Neural progenitor cell (in vitro differentiated cells): ENCODE measurements at regions not wholly inside any gene's neighbourhood (a gene's known extent, or its start where the extent isn't known, plus 50 kb on each side); places are given as distances from the start of the nearest gene placed in this dataset.

ENCODE experiments used
- DNase-seq: peaks from one replicate; pipeline ENCODE4 v3.0.0-alpha.2; 2016; ENCODE audit warnings: low spot score
- H2AFZ ChIP-seq: fragments of 200-600 bp; sonication (generic); replicated peaks from 2 replicates; pipeline ENCODE4 v1.6.1; 2016; ENCODE audit warnings: antibody characterized with exemption
- H3F3A ChIP-seq: fragments of 200-600 bp; sonication (generic); 2 replicates; pipeline ENCODE4 v1.6.1; 2016; ENCODE audit warnings: antibody characterized with exemption, low read depth
- H3K27ac ChIP-seq: fragments of 200-600 bp; sonication (generic); 2 replicates; pipeline ENCODE4 v1.5.1; 2016; ENCODE audit warnings: mild to moderate bottlenecking
- H3K27me3 ChIP-seq: fragments of 200-600 bp; sonication (generic); 2 replicates; pipeline ENCODE4 v1.6.1; 2016; ENCODE audit warnings: mild to moderate bottlenecking, moderate library complexity
- H3K36me3 ChIP-seq: fragments of 200-600 bp; sonication (generic); 2 replicates; pipeline ENCODE4 v1.5.1; 2016
- H3K4me1 ChIP-seq: fragments of 200-600 bp; sonication (generic); 2 replicates; pipeline ENCODE4 v1.6.1; 2016; ENCODE audit warnings: mixed run types
- H3K4me2 ChIP-seq: fragments of 200-600 bp; sonication (generic); 2 replicates; pipeline ENCODE4 v1.6.1; 2016
- H3K4me3 ChIP-seq: fragments of 200-600 bp; sonication (generic); 2 replicates; pipeline ENCODE4 v1.5.1; 2016
- H3K79me2 ChIP-seq: fragments of 200-600 bp; sonication (generic); 2 replicates; pipeline ENCODE4 v1.6.1; 2016; ENCODE audit warnings: low read depth
- H3K9ac ChIP-seq: fragments of 200-600 bp; sonication (generic); 2 replicates; pipeline ENCODE4 v1.6.1; 2016
- H3K9me3 ChIP-seq: fragments of 200-600 bp; sonication (generic); 2 replicates; pipeline ENCODE4 v1.5.1; 2016; ENCODE audit warnings: low read depth
- H4K20me1 ChIP-seq: fragments of 200-600 bp; sonication (generic); 2 replicates; pipeline ENCODE4 v1.6.1; 2016; ENCODE audit warnings: low read depth
- H3K27ac Mint-ChIP-seq: 3 replicates; pipeline ENCODE4 v1.8.0; 2021; ENCODE audit warnings: mixed read lengths
- H3K27me3 Mint-ChIP-seq: 2 replicates; pipeline ENCODE4 v1.8.0; 2022; ENCODE audit warnings: low read depth, mild to moderate bottlenecking, inconsistent platforms, moderate library complexity, mixed read lengths; ENCODE audit not compliant: insufficient read depth
- H3K36me3 Mint-ChIP-seq: 3 replicates; pipeline ENCODE4 v1.8.0; 2021; ENCODE audit warnings: mixed read lengths
- H3K4me1 Mint-ChIP-seq: 3 replicates; pipeline ENCODE4 v1.8.0; 2021; ENCODE audit warnings: mixed read lengths
- H3K4me3 Mint-ChIP-seq: 3 replicates; pipeline ENCODE4 v1.8.0; 2021; ENCODE audit warnings: mild to moderate bottlenecking, moderate library complexity, mixed read lengths
- H3K9me3 Mint-ChIP-seq: 3 replicates; pipeline ENCODE4 v1.8.0; 2020; ENCODE audit warnings: mixed read lengths
- CTCF ChIP-seq: fragments of 200-600 bp; sonication (generic); IDR thresholded peaks from 2 replicates; pipeline ENCODE4 v1.5.1; 2017; ENCODE audit warnings: antibody characterized with exemption, mild to moderate bottlenecking
- EZH2 ChIP-seq: fragments of 200-600 bp; sonication (generic); IDR thresholded peaks from 2 replicates; pipeline ENCODE4 v1.6.1; 2017; ENCODE audit warnings: antibody characterized with exemption, mild to moderate bottlenecking, moderate library complexity
- EZH2phosphoT487 ChIP-seq: fragments of 200-600 bp; sonication (generic); IDR thresholded peaks from 2 replicates; pipeline ENCODE4 v1.6.1; 2017; ENCODE audit warnings: antibody characterized with exemption

- Mint-ChIP-seq H3K4me1 (peaks cover 15% of the 10 kb centered on the region), H3K27ac (no peak overlapping the region), H3K4me3 (no peak overlapping the region), H3K9me3 (peaks cover 12% of the 10 kb centered on the region), H3K27me3 (peaks cover 12% of the 10 kb centered on the region), H3K36me3 (no peaks in the 10 kb centered on the region)
- Histone ChIP-seq H3K9ac (no peak overlapping the region), H3K4me1 (peaks cover 11% of the 10 kb centered on the region), H3F3A (peaks cover 8% of the 10 kb centered on the region), H3K79me2 (no peaks in the 10 kb centered on the region), H3K9me3 (no peaks in the 10 kb centered on the region), H2AFZ (no peak overlapping the region), H3K4me2 (no peak overlapping the region), H3K4me3 (no peak overlapping the region), H3K36me3 (no peaks in the 10 kb centered on the region), H3K27me3 (no peaks in the 10 kb centered on the region), H3K27ac (no peak overlapping the region), H4K20me1 (no peaks in the 10 kb centered on the region)
- no peak for DNase-seq
- no peak for TF ChIP-seq CTCF
- no peak for TF ChIP-seq EZH2phosphoT487
- TF ChIP-seq EZH2, result no peak
Measured at GRCh38 chr14:65251213-65251612, 148.9 kb upstream of the MAX start.

- no peaks in the 10 kb centered on the region for H3K79me2 ChIP-seq
- Mint-ChIP-seq H3K27me3 (peaks cover 15% of the 10 kb centered on the region), H3K27ac (no peak overlapping the region), H3K36me3 (no peaks in the 10 kb centered on the region), H3K4me1 (peaks cover 21% of the 10 kb centered on the region), H3K4me3 (no peak overlapping the region), H3K9me3 (peaks cover 15% of the 10 kb centered on the region)
- H4K20me1 ChIP-seq, result no peaks in the 10 kb centered on the region
- H3K4me3 ChIP-seq, result no peak overlapping the region
- H3K9ac ChIP-seq, result no peak overlapping the region
- no peaks in the 10 kb centered on the region for H3K36me3 ChIP-seq
- no peak for DNase-seq
- peaks cover 14% of the 10 kb centered on the region for H3K4me1 ChIP-seq
- no peak overlapping the region for H3K27ac ChIP-seq
- H2AFZ ChIP-seq, result no peak overlapping the region
- H3K9me3 ChIP-seq, result no peaks in the 10 kb centered on the region
- no peak overlapping the region for H3K4me2 ChIP-seq
- TF ChIP-seq CTCF (no peak), EZH2phosphoT487 (no peak), EZH2 (no peak)
- peaks cover 8% of the 10 kb centered on the region for H3F3A ChIP-seq
- no peaks in the 10 kb centered on the region for H3K27me3 ChIP-seq
Measured at GRCh38 chr14:65252482-65253255, 150.4 kb upstream of the MAX start.

- H3K79me2 ChIP-seq, result no peaks in the 10 kb centered on the region
- H3K9me3 ChIP-seq, result no peaks in the 10 kb centered on the region
- peak overlapping the region; percentile 58 for H3K4me2 ChIP-seq
- no peak for TF ChIP-seq EZH2phosphoT487
- H4K20me1 ChIP-seq, result no peaks in the 10 kb centered on the region
- no peaks in the 10 kb centered on the region for H3K36me3 Mint-ChIP-seq
- DNase-seq, result no peak
- peaks cover 19% of the 10 kb centered on the region for H3K9me3 Mint-ChIP-seq
- peaks cover 21% of the 10 kb centered on the region for H3K4me1 Mint-ChIP-seq
- no peak overlapping the region for H3K9ac ChIP-seq
- no peaks in the 10 kb centered on the region for H3K36me3 ChIP-seq
- peaks cover 14% of the 10 kb centered on the region for H3K4me1 ChIP-seq
- H3K27ac ChIP-seq, result no peak overlapping the region
- peaks cover 8% of the 10 kb centered on the region for H3F3A ChIP-seq
- peaks cover 11% of the 10 kb centered on the region for H3K27me3 ChIP-seq
- H3K27me3 Mint-ChIP-seq, result peaks cover 22% of the 10 kb centered on the region
- H2AFZ ChIP-seq, result peak overlapping the region; percentile 92
- H3K4me3 Mint-ChIP-seq, result peak overlapping the region; percentile 21
- no peak overlapping the region for H3K4me3 ChIP-seq
- H3K27ac Mint-ChIP-seq, result peak overlapping the region; percentile 55
Measured at GRCh38 chr14:65255029-65255545, 152.8 kb upstream of the MAX start.
